ENCODE measurements at regions not wholly inside any gene's neighbourhood (a gene's known extent, or its start where the extent isn't known, plus 50 kb on each side); places are given as distances from the start of the nearest gene placed in this dataset.

GRCh38 chr1:81377406-81377805 lies 423.3 kb upstream of the ADGRL2 start:
- H3K4me3 ChIP-seq (ENCODE audit: low read depth in 1 of 2, low read length in 2 of 2), result no peak overlapping the region
- H3K27me3 ChIP-seq (ENCODE audit: control insufficient read depth in 1 of 2, insufficient read depth in 2 of 2, low read length in 2 of 2), result no peaks in the 10 kb centered on the region
- no peaks in the 10 kb centered on the region for H3K9me3 ChIP-seq (ENCODE audit: control insufficient read depth in 1 of 2, low read length in 2 of 2)
- no peak overlapping the region for H3K27ac ChIP-seq (ENCODE audit: low read depth, low read length)
- no peaks in the 10 kb centered on the region for H3K36me3 ChIP-seq (ENCODE audit: control insufficient read depth in 1 of 2, insufficient read depth in 2 of 2, low read length in 2 of 2)
- H3K4me1 ChIP-seq (ENCODE audit: control insufficient read depth in 1 of 2, insufficient read depth in 2 of 2, low read length in 2 of 2), result no peaks in the 10 kb centered on the region
- H3K9ac ChIP-seq (ENCODE audit: low read depth in 1 of 2, low read length in 2 of 2), result no peak overlapping the region

- no peaks in the 10 kb centered on the region for H3K9me3 ChIP-seq (ENCODE audit: control insufficient read depth in 1 of 2, low read length in 2 of 2)
- no peaks in the 10 kb centered on the region for H3K36me3 ChIP-seq (ENCODE audit: control insufficient read depth in 1 of 2, insufficient read depth in 2 of 2, low read length in 2 of 2)
- H3K27me3 ChIP-seq (ENCODE audit: control insufficient read depth in 1 of 2, insufficient read depth in 2 of 2, low read length in 2 of 2), result no peaks in the 10 kb centered on the region
- no peak overlapping the region for H3K9ac ChIP-seq (ENCODE audit: low read depth in 1 of 2, low read length in 2 of 2)
- H3K4me1 ChIP-seq (ENCODE audit: control insufficient read depth in 1 of 2, insufficient read depth in 2 of 2, low read length in 2 of 2), result no peaks in the 10 kb centered on the region
- no peak overlapping the region for H3K27ac ChIP-seq (ENCODE audit: low read depth, low read length)
- no peak overlapping the region for H3K4me3 ChIP-seq (ENCODE audit: low read depth in 1 of 2, low read length in 2 of 2)
Observed at GRCh38 chr1:81375884-81376548, 424.7 kb upstream of the ADGRL2 start.

- Histone ChIP-seq H3K4me3 (ENCODE audit: low read depth in 1 of 2, low read length in 2 of 2) (no peak overlapping the region), H3K27ac (ENCODE audit: low read depth, low read length) (no peak overlapping the region), H3K27me3 (ENCODE audit: control insufficient read depth in 1 of 2, insufficient read depth in 2 of 2, low read length in 2 of 2) (no peaks in the 10 kb centered on the region), H3K36me3 (ENCODE audit: control insufficient read depth in 1 of 2, insufficient read depth in 2 of 2, low read length in 2 of 2) (no peaks in the 10 kb centered on the region), H3K9me3 (ENCODE audit: control insufficient read depth in 1 of 2, low read length in 2 of 2) (no peaks in the 10 kb centered on the region), H3K4me1 (ENCODE audit: control insufficient read depth in 1 of 2, insufficient read depth in 2 of 2, low read length in 2 of 2) (no peaks in the 10 kb centered on the region), H3K9ac (ENCODE audit: low read depth in 1 of 2, low read length in 2 of 2) (no peak overlapping the region)
Observed at GRCh38 chr1:81374481-81374880, 426.3 kb upstream of the ADGRL2 start.

GRCh38 chr1:81371864-81372263 lies 428.9 kb upstream of the ADGRL2 start:
- Histone ChIP-seq H3K9me3 (ENCODE audit: control insufficient read depth in 1 of 2, low read length in 2 of 2) (no peaks in the 10 kb centered on the region), H3K36me3 (ENCODE audit: control insufficient read depth in 1 of 2, insufficient read depth in 2 of 2, low read length in 2 of 2) (no peaks in the 10 kb centered on the region), H3K4me3 (ENCODE audit: low read depth in 1 of 2, low read length in 2 of 2) (no peak overlapping the region), H3K4me1 (ENCODE audit: control insufficient read depth in 1 of 2, insufficient read depth in 2 of 2, low read length in 2 of 2) (no peaks in the 10 kb centered on the region), H3K9ac (ENCODE audit: low read depth in 1 of 2, low read length in 2 of 2) (no peak overlapping the region), H3K27me3 (ENCODE audit: control insufficient read depth in 1 of 2, insufficient read depth in 2 of 2, low read length in 2 of 2) (no peaks in the 10 kb centered on the region), H3K27ac (ENCODE audit: low read depth, low read length) (no peak overlapping the region)

- H3K27ac ChIP-seq (ENCODE audit: low read depth, low read length), result no peak overlapping the region
- H3K4me1 ChIP-seq (ENCODE audit: control insufficient read depth in 1 of 2, insufficient read depth in 2 of 2, low read length in 2 of 2), result no peaks in the 10 kb centered on the region
- no peak overlapping the region for H3K9ac ChIP-seq (ENCODE audit: low read depth in 1 of 2, low read length in 2 of 2)
- no peaks in the 10 kb centered on the region for H3K36me3 ChIP-seq (ENCODE audit: control insufficient read depth in 1 of 2, insufficient read depth in 2 of 2, low read length in 2 of 2)
- no peaks in the 10 kb centered on the region for H3K27me3 ChIP-seq (ENCODE audit: control insufficient read depth in 1 of 2, insufficient read depth in 2 of 2, low read length in 2 of 2)
- no peak overlapping the region for H3K4me3 ChIP-seq (ENCODE audit: low read depth in 1 of 2, low read length in 2 of 2)
- no peaks in the 10 kb centered on the region for H3K9me3 ChIP-seq (ENCODE audit: control insufficient read depth in 1 of 2, low read length in 2 of 2)
Observed at GRCh38 chr1:81369833-81370232, 430.9 kb upstream of the ADGRL2 start.

- Histone ChIP-seq H3K9ac (ENCODE audit: low read depth in 1 of 2, low read length in 2 of 2) (no peak overlapping the region), H3K4me3 (ENCODE audit: low read depth in 1 of 2, low read length in 2 of 2) (no peak overlapping the region), H3K27me3 (ENCODE audit: control insufficient read depth in 1 of 2, insufficient read depth in 2 of 2, low read length in 2 of 2) (no peaks in the 10 kb centered on the region), H3K27ac (ENCODE audit: low read depth, low read length) (no peak overlapping the region), H3K9me3 (ENCODE audit: control insufficient read depth in 1 of 2, low read length in 2 of 2) (no peaks in the 10 kb centered on the region), H3K4me1 (ENCODE audit: control insufficient read depth in 1 of 2, insufficient read depth in 2 of 2, low read length in 2 of 2) (no peaks in the 10 kb centered on the region), H3K36me3 (ENCODE audit: control insufficient read depth in 1 of 2, insufficient read depth in 2 of 2, low read length in 2 of 2) (no peaks in the 10 kb centered on the region)
Observed at GRCh38 chr1:81366173-81366572, 434.6 kb upstream of the ADGRL2 start.

- no peaks in the 10 kb centered on the region for H3K9me3 ChIP-seq (ENCODE audit: control insufficient read depth in 1 of 2, low read length in 2 of 2)
- H3K36me3 ChIP-seq (ENCODE audit: control insufficient read depth in 1 of 2, insufficient read depth in 2 of 2, low read length in 2 of 2), result no peaks in the 10 kb centered on the region
- H3K9ac ChIP-seq (ENCODE audit: low read depth in 1 of 2, low read length in 2 of 2), result no peak overlapping the region
- H3K4me1 ChIP-seq (ENCODE audit: control insufficient read depth in 1 of 2, insufficient read depth in 2 of 2, low read length in 2 of 2), result no peaks in the 10 kb centered on the region
- no peaks in the 10 kb centered on the region for H3K27me3 ChIP-seq (ENCODE audit: control insufficient read depth in 1 of 2, insufficient read depth in 2 of 2, low read length in 2 of 2)
- H3K27ac ChIP-seq (ENCODE audit: low read depth, low read length), result no peak overlapping the region
- no peak overlapping the region for H3K4me3 ChIP-seq (ENCODE audit: low read depth in 1 of 2, low read length in 2 of 2)
Observed at GRCh38 chr1:81364088-81364487, 436.6 kb upstream of the ADGRL2 start.

- no peaks in the 10 kb centered on the region for H3K4me1 ChIP-seq (ENCODE audit: control insufficient read depth in 1 of 2, insufficient read depth in 2 of 2, low read length in 2 of 2)
- no peaks in the 10 kb centered on the region for H3K27me3 ChIP-seq (ENCODE audit: control insufficient read depth in 1 of 2, insufficient read depth in 2 of 2, low read length in 2 of 2)
- no peaks in the 10 kb centered on the region for H3K9me3 ChIP-seq (ENCODE audit: control insufficient read depth in 1 of 2, low read length in 2 of 2)
- H3K36me3 ChIP-seq (ENCODE audit: control insufficient read depth in 1 of 2, insufficient read depth in 2 of 2, low read length in 2 of 2), result no peaks in the 10 kb centered on the region
- no peak overlapping the region for H3K4me3 ChIP-seq (ENCODE audit: low read depth in 1 of 2, low read length in 2 of 2)
- no peak overlapping the region for H3K9ac ChIP-seq (ENCODE audit: low read depth in 1 of 2, low read length in 2 of 2)
- H3K27ac ChIP-seq (ENCODE audit: low read depth, low read length), result no peak overlapping the region
Observed at GRCh38 chr1:81358151-81358550, 442.6 kb upstream of the ADGRL2 start.

GRCh38 chr1:81351864-81352263 lies 448.9 kb upstream of the ADGRL2 start:
- Histone ChIP-seq H3K9ac (ENCODE audit: low read depth in 1 of 2, low read length in 2 of 2) (no peak overlapping the region), H3K4me1 (ENCODE audit: control insufficient read depth in 1 of 2, insufficient read depth in 2 of 2, low read length in 2 of 2) (peaks cover 0 to 11% of the 10 kb centered on the region in 2 donors), H3K9me3 (ENCODE audit: control insufficient read depth in 1 of 2, low read length in 2 of 2) (no peaks in the 10 kb centered on the region), H3K4me3 (ENCODE audit: low read depth in 1 of 2, low read length in 2 of 2) (no peak overlapping the region), H3K36me3 (ENCODE audit: control insufficient read depth in 1 of 2, insufficient read depth in 2 of 2, low read length in 2 of 2) (no peaks in the 10 kb centered on the region), H3K27ac (ENCODE audit: low read depth, low read length) (no peak overlapping the region), H3K27me3 (ENCODE audit: control insufficient read depth in 1 of 2, insufficient read depth in 2 of 2, low read length in 2 of 2) (no peaks in the 10 kb centered on the region)

- H3K9me3 ChIP-seq (ENCODE audit: control insufficient read depth in 1 of 2, low read length in 2 of 2), result no peaks in the 10 kb centered on the region
- no peaks in the 10 kb centered on the region for H3K36me3 ChIP-seq (ENCODE audit: control insufficient read depth in 1 of 2, insufficient read depth in 2 of 2, low read length in 2 of 2)
- H3K27ac ChIP-seq (ENCODE audit: low read depth, low read length), result no peak overlapping the region
- H3K9ac ChIP-seq (ENCODE audit: low read depth in 1 of 2, low read length in 2 of 2), result no peak overlapping the region
- no peaks in the 10 kb centered on the region for H3K27me3 ChIP-seq (ENCODE audit: control insufficient read depth in 1 of 2, insufficient read depth in 2 of 2, low read length in 2 of 2)
- no peak overlapping the region for H3K4me3 ChIP-seq (ENCODE audit: low read depth in 1 of 2, low read length in 2 of 2)
- H3K4me1 ChIP-seq (ENCODE audit: control insufficient read depth in 1 of 2, insufficient read depth in 2 of 2, low read length in 2 of 2), result peaks cover 0 to 11% of the 10 kb centered on the region in 2 donors
Observed at GRCh38 chr1:81349194-81349965, 451.4 kb upstream of the ADGRL2 start.
